ENCODE measurements at regions not wholly inside any gene's neighbourhood (a gene's known extent, or its start where the extent isn't known, plus 50 kb on each side); places are given as distances from the start of the nearest gene placed in this dataset.
A peak's percentile ranks its signal among the peaks of the same experiment; 100 is the strongest.

DNA sequence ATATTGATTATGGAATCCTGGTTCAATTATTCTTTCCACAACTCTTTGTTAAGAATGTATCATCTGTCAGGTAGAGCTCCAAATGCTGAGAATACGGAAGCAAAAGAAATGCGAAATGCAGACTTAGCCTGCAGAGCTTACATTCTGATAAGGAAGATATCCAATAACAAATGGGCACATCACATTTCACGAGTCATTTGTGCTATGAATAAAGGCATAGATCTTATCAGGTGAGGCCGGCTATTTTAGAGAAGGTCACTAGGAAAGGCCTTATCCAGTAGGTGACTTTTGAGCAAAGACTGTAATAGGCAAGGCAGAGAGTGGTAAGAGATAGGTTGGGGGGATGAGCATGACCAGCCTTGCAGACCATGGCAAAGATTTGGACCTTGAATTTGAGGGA is 174.3 kb upstream of the SERPINE2 start:
- no peak for DNase-seq (ENCODE audit: low read depth in 4 of 4, low spot score in 3 of 4)

DNA sequence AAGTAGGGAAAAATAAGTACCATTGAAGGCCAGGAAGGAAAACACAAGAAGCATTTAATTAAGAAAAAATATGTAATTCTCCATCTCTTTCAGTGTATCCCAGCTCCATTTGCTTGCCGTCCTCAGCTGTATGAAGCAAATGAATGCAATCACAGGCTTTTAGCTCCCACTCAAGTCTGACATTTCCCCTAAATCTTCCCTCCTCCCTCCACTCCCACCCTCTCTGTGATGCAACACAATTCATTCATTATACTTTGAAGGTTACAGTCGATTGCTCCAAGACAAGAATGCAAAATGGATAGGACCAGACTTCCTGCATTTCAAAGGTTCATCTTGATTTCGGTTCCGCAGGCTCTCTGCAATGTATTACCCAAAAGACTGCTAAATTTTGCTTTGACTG is 172.7 kb upstream of the SERPINE2 start:
- peak in 1 of 4 donors; percentile 27 for DNase-seq (ENCODE audit: low read depth in 4 of 4, low spot score in 3 of 4)

DNA sequence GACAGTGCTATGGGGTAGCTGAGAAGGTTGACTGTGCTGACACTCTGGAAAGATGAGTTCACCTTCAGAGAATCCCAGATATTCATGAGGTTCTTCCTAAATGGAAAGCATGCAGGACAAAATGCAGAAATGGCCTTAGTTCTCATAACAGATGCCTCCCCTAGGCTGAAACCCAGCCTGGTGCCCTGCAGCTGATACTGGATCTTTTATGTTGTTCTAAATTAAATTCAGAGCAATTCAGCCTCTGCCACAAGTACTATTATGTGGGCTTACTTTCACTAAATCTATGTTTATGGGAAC is 172.0 kb upstream of the SERPINE2 start:
- DNase-seq (ENCODE audit: low read depth in 4 of 4, low spot score in 3 of 4): no peak

DNA sequence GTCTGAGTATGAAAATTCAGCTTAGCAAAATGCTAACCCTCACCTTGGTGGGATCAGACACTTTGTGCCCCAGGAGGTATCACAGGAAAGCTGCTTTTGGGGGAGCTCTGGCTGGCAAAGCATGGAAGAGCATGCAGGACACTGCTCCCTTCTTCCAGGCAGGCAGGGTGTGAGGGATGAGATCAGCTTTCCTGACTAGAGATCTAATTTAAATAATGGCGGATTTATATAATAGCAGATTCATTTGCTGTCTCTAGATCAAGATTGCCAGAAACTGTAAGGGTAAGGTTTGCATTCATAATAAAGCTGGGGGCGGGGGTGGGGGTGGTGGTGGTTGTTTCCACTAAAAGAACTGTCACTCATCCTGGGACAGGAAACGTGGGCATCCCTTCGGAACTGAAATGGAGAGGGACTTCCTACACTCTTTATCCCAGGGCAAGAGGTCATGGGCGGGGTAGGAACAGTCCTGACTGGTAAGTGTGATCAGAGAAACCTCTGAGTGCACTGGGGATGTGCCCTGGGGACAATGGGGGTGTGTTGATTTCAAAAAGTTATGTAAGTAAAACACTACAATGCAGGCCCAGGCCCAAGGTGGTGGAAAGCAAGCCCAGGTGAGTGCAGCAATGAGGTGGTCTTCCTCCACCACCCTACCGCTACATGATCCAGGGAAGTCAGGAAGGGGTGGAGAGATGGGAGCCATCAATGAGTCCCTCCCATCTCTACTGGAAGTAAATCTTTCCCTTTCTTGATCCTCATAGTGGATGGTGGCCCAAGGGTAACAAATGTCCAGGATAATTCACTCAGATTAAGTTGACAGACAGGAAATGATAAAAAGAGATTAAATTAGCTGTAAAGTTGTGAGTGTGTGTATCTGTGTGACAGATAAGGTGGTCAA is 171.4 kb upstream of the SERPINE2 start:
- no peak for DNase-seq (ENCODE audit: low read depth in 4 of 4, low spot score in 3 of 4)

DNA sequence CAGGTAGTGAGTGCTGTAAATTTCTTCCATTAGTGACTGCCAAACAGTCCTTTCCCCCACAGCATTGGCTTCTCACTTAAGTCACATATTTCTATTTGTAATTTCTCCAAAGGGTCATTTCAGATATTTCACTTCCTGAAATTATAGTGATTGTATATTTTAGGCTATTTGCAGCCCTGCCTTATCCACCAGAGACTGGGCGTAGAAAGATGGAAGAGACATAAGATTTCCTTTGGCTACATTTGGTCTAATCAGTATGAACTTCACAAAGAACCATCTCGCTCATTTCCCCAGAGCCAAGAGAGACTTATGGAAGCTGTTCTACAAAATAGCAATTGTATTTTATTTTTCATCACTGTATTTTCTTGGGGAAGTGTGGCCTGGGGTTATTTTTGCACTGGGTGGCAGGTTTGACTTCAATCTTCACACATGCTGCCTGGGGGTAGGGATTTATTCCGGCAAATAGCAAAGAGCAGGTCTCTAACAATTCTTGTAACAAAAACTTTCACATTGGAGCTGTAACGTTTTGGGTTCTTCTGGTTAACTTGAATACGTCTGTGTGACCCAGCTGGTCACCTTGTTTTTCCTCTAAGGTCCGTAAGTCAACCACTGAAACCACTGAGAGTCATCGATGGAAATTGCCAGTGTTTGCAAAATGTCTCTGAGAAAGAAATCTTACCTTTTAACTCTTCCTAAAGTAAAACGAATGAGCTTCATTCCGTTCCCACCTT is 170.6 kb upstream of the SERPINE2 start:
- no peak for DNase-seq (ENCODE audit: low read depth in 4 of 4, low spot score in 3 of 4)

DNA sequence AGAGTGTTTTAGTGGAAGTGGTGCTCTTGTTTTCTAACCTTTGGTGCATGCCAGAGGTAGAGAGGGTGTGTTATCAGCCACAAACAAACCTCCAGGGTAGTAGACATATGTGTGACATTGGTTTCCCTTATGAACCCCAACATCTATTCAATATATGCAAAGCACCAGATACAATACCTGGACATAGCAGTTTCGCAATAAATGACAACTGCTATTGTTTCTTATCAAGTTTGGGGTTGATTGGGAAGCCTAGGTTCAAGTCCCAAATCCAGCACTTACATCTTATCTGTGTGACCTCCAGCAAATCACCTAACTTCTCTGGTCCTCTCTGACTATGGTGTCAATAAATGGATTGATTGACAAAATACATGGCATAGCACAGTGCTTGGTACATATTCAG is 169.4 kb upstream of the SERPINE2 start:
- DNase-seq (ENCODE audit: low read depth in 4 of 4, low spot score in 3 of 4): no peak

DNA sequence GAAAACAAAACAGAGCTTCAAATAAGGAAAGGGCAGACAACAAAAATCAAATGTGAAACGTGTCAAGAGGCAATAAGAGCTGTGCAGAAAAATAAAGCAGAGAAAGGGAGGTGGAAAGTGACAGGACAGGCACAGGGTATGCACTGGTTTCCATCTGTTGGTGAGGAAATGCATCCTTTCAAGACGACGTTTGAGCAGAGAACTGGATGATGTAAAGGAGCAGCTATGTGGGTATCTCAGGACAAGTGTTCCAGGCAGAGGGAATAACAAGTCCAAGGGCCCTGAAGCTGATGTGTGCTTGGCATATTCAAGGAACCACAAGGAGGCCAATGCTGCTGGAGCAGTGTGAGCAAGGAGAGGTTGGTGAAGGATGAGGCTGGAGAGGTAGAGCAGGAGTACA is 168.9 kb upstream of the SERPINE2 start:
- no peak for DNase-seq (ENCODE audit: low read depth in 4 of 4, low spot score in 3 of 4)

DNA sequence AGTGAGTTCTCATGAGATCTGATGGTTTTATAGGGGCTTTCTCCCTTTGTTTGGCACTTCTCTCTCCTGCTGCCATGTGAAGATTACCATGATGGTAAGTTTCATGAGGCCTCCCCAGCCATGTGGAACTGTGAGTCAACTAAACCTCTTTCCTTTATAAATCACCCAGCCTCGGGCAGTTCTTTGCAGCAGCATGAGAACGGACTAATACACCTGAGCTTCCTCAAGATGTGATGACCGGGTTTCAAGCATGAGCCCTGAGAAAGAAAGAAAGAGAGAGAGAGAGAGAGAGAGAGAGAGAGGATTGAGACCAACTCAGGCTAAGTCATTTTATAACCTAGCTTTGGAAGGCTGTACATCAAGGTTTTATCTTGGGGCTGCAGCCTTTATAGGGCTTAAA is 167.7 kb upstream of the SERPINE2 start:
- no peak for DNase-seq (ENCODE audit: low read depth in 4 of 4, low spot score in 3 of 4)

DNA sequence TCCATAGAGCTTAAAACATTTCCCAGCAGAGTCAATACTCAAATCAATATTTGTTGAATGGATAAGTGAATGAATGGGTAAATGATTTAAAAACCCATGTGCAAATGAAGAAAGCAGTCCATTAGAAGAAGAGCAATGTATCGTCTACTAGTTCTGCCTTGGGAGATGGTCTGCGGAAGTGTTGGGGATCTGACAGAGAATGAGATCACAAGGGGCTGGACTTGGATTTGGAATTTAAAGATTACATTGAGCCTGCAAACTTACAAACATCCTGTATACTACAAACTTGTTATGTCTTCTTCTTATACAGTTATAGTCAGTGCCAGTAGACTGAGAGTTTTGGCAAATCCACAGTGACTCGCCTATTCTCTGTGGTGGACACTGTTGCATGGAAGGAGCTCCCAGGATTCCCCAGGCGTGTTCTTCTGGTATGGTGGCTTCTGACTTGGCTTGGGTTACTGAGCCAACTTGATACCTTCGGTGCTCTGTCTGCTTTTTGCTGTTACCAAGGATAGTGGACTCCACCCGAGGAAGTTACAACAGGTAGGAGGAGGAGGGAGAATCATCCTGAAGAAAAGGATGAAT is 163.3 kb upstream of the SERPINE2 start:
- no peak for DNase-seq (ENCODE audit: low read depth in 4 of 4, low spot score in 3 of 4)

DNA sequence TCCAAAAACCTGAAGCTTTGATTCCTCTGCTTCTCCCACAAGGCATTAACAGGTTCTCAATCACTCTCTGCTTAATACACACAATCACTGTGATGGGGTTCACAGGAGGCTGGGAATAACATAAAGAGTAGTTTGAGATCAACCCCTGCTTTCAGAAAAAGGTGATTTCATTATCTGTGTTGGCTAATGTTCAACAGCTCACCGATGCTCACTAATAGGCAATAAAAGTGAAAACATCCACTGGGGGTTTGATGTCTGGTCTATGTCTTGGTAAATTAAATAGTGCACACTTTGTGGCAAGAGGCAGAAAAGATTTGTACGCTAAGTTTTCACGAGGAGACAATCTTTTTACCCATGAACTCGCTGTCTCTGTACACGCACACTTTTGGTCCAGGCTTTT is 159.3 kb upstream of the SERPINE2 start:
- no peak for DNase-seq (ENCODE audit: low read depth in 4 of 4, low spot score in 3 of 4)

DNA sequence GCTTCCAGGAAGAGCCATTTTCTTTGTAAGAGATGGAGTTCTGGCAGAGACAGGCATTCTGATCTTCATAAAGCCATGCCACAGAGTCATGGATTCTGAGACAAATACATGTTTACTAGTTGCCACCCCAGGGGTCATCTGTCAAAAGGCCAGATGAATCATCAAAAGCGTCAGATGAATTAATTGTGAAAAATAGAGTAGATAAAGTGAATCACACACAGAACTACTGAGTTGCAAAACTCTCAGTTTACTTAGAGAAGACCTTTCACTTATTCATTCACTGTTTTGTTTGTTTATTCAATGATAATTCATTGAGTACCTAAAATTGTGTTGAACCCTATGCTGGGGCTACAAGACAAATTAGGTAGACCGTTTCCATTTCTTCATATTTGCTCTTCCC is 157.7 kb upstream of the SERPINE2 start:
- no peak for DNase-seq (ENCODE audit: low read depth in 4 of 4, low spot score in 3 of 4)

DNA sequence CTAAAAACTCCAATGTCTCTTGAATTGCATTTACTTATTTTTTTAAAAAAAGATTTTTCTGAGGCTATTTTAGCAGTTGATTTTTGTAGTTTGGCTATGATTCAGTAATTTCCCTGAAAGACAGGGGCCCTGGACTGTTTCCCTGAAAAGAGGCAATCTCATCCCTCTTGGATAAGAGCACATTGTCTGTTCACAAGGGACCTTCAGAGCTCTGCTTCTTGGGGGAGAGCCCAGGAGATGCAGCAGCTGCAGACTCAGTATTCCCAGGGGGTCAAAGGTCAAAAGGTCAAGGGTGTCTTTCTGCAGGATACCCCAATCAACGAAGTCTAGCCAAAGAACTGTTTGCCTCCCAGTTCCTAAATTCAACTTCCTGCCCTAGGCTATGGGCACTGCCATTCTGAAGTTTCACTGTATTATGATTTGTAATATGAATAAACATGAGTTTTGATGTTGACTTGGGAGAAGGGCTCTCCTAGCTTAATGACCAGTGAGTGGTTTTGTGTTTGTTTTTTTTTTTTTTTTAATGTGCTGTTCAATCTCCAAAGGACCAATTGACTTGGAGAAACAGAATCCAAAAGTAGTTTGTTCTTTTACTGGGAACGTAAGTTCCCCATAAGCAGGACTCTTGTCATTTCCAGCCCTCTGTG is 157.0 kb upstream of the SERPINE2 start:
- DNase-seq (ENCODE audit: low read depth in 4 of 4, low spot score in 3 of 4): no peak

DNA sequence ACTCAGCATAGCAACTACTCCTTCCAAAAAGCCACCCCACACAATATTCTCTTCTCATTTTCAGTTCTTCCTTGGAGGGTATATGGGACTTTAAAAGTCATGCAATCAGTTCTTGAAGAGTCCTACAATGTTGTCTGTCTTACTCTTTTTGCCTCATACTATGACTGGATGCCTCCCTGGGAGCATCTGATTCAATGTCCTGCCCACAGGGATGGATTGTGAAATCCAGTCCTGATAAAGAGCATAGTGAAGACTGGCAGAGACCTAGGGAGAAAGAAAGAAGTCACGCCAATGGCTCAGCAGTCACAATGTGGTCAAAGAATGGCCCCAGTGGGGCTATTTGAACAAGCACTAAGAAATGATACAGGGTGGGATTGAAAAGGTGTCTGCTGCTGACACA is 155.1 kb upstream of the SERPINE2 start:
- no peak for DNase-seq (ENCODE audit: low read depth in 4 of 4, low spot score in 3 of 4)

DNA sequence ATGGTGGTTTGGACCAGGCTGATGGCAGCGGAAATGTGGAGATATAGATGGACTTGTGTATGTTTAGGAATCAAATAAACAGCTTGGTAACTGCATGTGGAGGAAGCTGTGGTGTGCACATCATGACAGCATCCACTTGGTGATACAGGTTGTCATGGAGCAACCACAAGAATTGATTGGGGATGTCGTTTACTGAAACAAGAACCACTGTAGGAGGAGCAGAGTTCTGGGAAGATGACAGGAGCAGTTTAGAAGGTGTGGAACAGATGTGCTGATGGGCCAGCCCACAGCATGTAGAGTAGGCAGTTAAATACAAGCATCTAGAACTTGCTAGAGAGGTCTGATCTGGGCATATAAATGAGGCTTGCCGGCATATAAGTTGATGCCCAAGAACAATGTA is 152.4 kb upstream of the SERPINE2 start:
- DNase-seq (ENCODE audit: low read depth in 4 of 4, low spot score in 3 of 4): no peak

DNA sequence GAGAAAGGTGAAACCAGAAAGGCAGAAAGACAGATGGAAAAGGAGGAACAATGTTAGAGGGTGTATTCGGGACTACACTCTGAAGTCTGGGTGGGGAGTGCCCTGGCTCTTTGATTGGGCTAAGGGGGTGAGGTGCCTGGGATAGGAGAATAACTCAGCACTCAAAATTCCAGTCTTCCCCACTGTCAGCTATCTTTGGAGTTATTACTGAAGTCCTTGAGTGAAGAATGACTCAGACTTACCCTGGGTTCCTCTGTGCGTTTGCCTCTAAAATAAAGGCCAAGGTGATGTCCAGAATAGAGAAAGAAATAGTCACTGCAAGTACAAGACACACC is 151.8 kb upstream of the SERPINE2 start:
- no peak for DNase-seq (ENCODE audit: low read depth in 4 of 4, low spot score in 3 of 4)

DNA sequence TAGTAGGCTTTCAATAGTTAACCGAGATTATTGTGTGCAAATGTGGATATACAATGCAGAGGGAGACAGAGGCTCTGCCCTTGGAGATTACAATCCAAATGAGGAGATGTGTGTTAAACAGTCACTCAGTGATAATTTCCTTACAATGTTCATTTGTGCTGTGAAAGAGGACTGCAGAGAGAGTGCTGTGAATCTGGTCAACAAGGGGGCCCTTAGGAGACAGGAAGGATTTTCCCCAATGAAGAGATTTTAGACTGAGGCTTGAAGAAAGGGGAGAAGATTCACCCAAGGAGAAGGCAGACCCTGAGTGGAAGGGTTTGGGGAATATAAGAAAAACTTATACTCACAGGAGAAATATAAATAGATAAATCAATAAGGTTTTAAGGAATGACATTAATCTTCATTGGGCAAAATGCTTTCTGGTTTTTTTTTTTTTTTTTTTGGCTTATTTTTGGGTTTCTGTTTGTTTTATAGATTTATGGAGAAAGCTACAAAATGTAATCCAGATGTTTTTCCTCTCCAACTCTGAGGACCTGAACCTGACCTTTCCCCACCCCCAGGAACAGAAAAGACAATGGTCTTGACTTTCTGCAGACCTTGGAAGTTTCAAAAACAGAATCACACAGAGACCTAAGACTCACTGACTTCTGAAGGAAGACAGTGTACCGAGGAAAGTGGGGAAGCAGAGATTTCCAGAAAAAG is 151.3 kb upstream of the SERPINE2 start:
- no peak for DNase-seq (ENCODE audit: low read depth in 4 of 4, low spot score in 3 of 4)

DNA sequence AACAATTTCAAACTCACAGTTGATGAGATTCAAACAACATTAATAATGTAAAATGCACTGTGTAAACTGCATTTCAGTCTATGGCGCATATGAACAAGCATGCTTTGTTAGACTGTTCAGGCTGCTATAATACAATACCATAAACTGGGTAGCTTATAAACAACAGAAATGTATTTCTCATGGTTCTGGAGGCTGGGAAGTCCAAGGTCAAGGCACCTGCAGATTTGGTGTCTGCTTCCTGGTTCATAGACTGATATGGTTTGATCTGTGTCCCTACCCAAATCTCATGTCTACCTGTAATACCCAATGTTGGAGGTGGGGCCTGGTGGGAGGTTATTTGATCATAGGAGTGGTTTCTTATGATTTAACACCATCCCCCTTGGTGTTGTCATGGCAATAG is 148.1 kb upstream of the SERPINE2 start:
- DNase-seq (ENCODE audit: low read depth in 4 of 4, low spot score in 3 of 4): no peak

DNA sequence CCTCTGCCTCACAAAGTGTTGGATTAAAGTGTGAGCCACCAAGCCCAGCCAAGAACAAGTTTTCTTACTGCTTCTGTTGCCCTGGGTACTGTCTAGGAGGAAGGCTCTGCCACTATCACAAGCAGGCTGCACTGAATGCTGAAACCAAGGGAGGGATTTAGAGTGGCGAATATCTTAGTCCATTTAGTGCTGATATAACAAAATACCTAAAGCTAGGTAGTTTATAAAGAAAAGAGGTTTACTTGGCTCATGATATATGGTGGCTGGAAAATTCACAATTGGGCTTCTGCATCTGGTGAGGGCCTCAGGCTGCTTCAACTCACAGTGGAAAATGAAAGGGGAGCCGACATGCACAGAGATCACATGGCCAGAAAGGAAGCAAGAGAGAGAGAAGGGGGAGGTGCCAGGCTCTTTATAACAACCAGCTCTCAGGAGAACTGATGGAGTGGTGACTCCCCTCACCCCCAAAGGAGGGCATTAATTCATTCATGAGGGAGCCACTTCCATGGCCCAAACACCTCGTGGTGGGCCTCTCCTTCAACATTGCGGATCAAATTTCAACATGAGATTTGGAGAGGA is 146.0 kb upstream of the SERPINE2 start:
- no peak for DNase-seq (ENCODE audit: low read depth in 4 of 4, low spot score in 3 of 4)

DNA sequence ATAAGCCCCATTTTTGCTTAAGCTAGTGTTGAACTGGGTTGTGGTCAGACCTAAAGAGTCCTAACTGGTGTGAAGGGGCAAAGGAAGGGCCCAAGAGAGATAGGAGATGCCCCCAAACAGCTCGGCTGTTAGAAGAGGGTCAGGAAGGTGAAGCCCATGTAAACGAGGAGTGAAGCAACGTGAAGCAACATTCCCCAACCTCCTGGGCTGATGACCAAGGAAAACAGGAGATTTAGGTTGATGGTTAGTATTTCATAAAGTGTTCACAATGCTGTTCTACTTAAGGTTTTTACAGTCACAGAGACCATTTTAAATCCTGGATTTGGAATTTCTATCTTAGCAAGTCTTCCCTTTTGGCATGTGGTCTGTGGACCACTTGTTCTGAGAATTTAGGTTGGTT is 144.0 kb upstream of the SERPINE2 start:
- no peak for DNase-seq (ENCODE audit: low read depth in 4 of 4, low spot score in 3 of 4)

DNA sequence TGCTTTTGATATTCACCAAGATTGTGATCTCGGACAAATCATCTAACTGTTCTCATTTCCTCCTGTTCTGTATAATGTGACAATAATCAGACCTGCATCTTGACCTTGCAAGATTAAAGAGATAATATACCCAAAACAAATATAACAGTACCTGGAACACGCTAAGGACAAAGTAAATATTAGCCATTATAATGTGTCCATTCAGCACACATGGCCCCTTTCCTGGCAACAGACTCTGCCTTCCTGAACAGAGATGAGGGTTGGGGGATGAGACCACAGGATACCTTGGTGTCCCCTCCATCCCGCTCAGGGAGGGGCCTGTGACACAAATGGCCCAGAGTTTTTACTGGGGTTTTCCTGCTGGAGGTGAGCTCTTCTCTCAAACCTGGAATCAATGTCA is 143.4 kb upstream of the SERPINE2 start:
- no peak for DNase-seq (ENCODE audit: low read depth in 4 of 4, low spot score in 3 of 4)

Measured in left renal pelvis (tissue), 4 donors.